Brain pericyte (primary cell): ENCODE measurements at regions not wholly inside any gene's neighbourhood (a gene's known extent, or its start where the extent isn't known, plus 50 kb on each side); places are given as distances from the start of the nearest gene placed in this dataset.
"Not testable (repeated sequence)": the region's sequence is repeated elsewhere in the genome, so short reads cannot be mapped to it uniquely, and the experiment has no call there.

Source experiments
- DNase-seq: peaks from one replicate; pipeline ENCODE4 v3.0.0-alpha.2; 2012; ENCODE audit warnings: low read depth, low spot score

- no peak for DNase-seq
Measured at GRCh38 chr3:104901396-104901795, 465.3 kb upstream of the ALCAM start.

- no peak for DNase-seq
Measured at GRCh38 chr3:104903064-104903463, 463.6 kb upstream of the ALCAM start.

- no peak for DNase-seq
Measured at GRCh38 chr3:104906001-104906639, 460.6 kb upstream of the ALCAM start.

- peak; percentile 15 for DNase-seq
Measured at GRCh38 chr3:104907507-104907906, 459.2 kb upstream of the ALCAM start.

GRCh38 chr3:104908761-104909160, 457.9 kb upstream of the ALCAM start:
- DNase-seq, result no peak

GRCh38 chr3:104909198-104909597, 457.5 kb upstream of the ALCAM start:
- peak; percentile 69 for DNase-seq

- no peak for DNase-seq
Measured at GRCh38 chr3:104909721-104910120, 457.0 kb upstream of the ALCAM start.

GRCh38 chr3:104911376-104911775, 455.3 kb upstream of the ALCAM start:
- DNase-seq, result no peak

GRCh38 chr3:104916971-104917370, 449.7 kb upstream of the ALCAM start:
- no peak for DNase-seq

- no peak for DNase-seq
Measured at GRCh38 chr3:104920512-104920911, 446.2 kb upstream of the ALCAM start.

GRCh38 chr3:104933972-104934371, 432.7 kb upstream of the ALCAM start:
- DNase-seq, result no peak

- no peak for DNase-seq
Measured at GRCh38 chr3:104935613-104936012, 431.1 kb upstream of the ALCAM start.

GRCh38 chr3:104939196-104939595, 427.5 kb upstream of the ALCAM start:
- no peak for DNase-seq

- no peak for DNase-seq
Measured at GRCh38 chr3:104941785-104942184, 424.9 kb upstream of the ALCAM start.

- DNase-seq, result no peak
Measured at GRCh38 chr3:104943974-104944373, 422.7 kb upstream of the ALCAM start.

GRCh38 chr3:104947943-104948342, 418.8 kb upstream of the ALCAM start:
- DNase-seq, result no peak

GRCh38 chr3:104949810-104950209, 416.9 kb upstream of the ALCAM start:
- not testable (repeated sequence) for DNase-seq

- peak; percentile 42 for DNase-seq
Measured at GRCh38 chr3:104951426-104951825, 415.3 kb upstream of the ALCAM start.

GRCh38 chr3:104952146-104952972, 414.4 kb upstream of the ALCAM start:
- DNase-seq, result peak; percentile 46

- DNase-seq, result no peak
Measured at GRCh38 chr3:104956620-104957345, 409.9 kb upstream of the ALCAM start.

- no peak for DNase-seq
Measured at GRCh38 chr3:104960579-104960978, 406.1 kb upstream of the ALCAM start.

- no peak for DNase-seq
Measured at GRCh38 chr3:104961851-104962250, 404.9 kb upstream of the ALCAM start.
